ENCODE measurements at regions not wholly inside any gene's neighbourhood (a gene's known extent, or its start where the extent isn't known, plus 50 kb on each side); places are given as distances from the start of the nearest gene placed in this dataset.

DNA sequence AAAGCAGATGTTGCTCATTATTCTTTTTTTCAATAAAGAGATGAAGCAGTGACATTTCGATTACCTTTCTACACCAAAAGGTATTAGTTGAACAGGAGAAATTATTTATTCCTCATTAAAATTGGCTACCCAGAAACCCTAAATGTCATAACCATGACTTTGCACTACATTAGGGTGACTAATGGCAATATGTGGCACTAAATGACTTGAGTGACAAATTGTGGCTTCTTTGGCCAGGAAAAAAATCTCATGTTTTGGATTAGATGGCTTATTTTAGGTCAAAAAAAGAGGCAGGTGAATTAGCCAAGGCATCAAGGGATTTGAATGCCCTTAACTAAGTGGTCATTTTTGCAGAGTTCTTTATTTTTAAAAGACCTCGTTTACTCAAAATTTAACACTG lies 353.9 kb downstream of the NDFIP2 start:
- TF ChIP-seq, protein P1, sequence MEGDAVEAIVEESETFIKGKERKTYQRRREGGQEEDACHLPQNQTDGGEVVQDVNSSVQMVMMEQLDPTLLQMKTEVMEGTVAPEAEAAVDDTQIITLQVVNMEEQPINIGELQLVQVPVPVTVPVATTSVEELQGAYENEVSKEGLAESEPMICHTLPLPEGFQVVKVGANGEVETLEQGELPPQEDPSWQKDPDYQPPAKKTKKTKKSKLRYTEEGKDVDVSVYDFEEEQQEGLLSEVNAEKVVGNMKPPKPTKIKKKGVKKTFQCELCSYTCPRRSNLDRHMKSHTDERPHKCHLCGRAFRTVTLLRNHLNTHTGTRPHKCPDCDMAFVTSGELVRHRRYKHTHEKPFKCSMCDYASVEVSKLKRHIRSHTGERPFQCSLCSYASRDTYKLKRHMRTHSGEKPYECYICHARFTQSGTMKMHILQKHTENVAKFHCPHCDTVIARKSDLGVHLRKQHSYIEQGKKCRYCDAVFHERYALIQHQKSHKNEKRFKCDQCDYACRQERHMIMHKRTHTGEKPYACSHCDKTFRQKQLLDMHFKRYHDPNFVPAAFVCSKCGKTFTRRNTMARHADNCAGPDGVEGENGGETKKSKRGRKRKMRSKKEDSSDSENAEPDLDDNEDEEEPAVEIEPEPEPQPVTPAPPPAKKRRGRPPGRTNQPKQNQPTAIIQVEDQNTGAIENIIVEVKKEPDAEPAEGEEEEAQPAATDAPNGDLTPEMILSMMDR (IDR thresholded peaks at IDR 0.05; ENCODE audit: control extremely low read depth, extremely low read depth, low read depth, missing control alignments), result no peak
- CTCF ChIA-PET, result interaction anchor here (1.2 to 1.5 kb wide), 2 partner anchors 10 to 156 kb away, joined by 4 read pairs; no protein-coding TSS in a partner anchor
- no peak for DNase-seq (ENCODE audit: extremely low spot score)
- POLR2A ChIA-PET, result no interaction called here

DNA sequence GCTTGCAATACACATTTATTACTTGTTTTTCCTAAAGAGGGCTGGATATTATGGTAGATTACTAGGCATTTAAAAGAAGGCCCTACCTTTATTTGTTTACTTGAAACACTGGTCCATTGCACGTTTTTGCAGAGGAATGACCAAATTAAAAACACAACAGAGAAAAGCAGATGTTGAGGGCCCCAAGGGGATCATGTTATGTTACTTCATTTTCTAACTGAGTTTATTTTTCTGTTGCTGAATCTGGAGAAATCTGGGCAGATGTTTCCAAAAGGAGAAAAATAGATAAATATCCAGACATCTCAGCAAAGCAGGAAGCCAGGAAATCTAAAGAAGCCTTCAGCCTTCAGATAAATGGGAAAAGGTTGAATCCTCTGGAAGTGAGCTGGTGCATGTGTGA lies 353.0 kb downstream of the NDFIP2 start:
- TF ChIP-seq, protein P1 (IDR thresholded peaks at IDR 0.05; ENCODE audit: control extremely low read depth, extremely low read depth, low read depth, missing control alignments), result no peak
- ChIA-PET CTCF (interaction anchor here (0.8 to 1.5 kb wide), 2 partner anchors 60 to 155 kb away, joined by 3 to 4 read pairs; no protein-coding TSS in a partner anchor), POLR2A (no interaction called here)
- no peak for DNase-seq (ENCODE audit: extremely low spot score)

DNA sequence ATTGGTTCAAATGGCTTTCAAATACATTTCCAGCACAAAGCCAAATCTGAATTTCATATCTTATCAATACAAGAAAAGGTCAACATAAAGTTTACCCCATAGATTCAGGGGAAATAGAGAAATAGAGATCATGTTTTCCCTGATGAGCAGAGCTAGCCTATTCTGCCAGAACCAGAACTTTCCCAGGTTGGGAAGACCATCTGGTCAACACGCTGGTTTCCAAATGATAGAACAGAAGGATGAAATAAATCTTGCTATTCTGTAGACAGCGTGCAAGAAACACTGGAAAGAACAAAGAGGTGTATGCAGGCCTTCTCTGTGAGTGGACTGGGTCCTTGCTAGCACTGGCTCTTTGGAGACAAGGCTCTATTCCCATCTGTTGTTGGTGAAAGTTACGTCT lies 350.6 kb downstream of the NDFIP2 start:
- TF ChIP-seq, protein P1 (IDR thresholded peaks at IDR 0.05; ENCODE audit: control extremely low read depth, extremely low read depth, low read depth, missing control alignments), result no peak
- DNase-seq (ENCODE audit: extremely low spot score), result no peak
- ChIA-PET CTCF (no interaction called here), POLR2A (no interaction called here)

DNA sequence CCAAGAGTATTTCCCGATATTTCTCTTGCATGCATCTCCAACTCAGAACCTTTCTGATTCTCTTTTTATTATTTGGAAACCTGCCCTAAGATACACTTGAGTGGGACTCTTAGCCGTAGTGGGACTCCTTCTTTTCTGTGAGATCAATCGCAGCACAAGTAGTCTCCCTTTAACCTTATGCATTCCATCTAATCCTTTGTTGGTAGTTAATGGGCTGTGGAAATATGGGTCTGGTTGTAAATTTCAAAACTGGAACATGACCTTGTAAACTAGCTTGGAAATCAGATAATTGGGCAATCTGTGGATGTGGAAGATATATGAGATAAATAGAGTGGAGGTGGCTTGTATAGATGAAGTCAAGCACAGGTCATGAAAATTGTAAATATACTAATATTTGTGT lies 350.0 kb downstream of the NDFIP2 start:
- CTCF ChIA-PET, result no interaction called here
- POLR2A ChIA-PET, result no interaction called here
- TF ChIP-seq, protein P1 (IDR thresholded peaks at IDR 0.05; ENCODE audit: control extremely low read depth, extremely low read depth, low read depth, missing control alignments), result no peak
- no peak for DNase-seq (ENCODE audit: extremely low spot score)

DNA sequence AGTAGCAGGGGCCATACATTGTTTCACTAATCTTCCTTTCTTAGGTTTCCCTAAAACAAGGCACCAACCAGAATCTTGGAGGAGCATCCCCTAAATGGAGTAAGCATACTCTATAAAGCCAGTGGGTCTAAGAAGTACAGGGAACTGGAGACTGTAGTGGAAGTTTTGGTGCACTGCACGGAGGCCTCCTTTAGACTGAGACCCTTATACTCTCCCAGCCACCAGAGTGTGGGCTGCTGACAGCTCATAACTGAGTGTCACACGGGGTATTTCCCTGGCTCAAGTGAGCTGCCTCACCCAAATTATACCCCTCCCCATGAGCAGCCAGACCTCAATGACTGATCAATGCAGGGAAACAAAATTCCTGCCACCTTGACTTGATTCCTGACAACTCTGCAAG lies 349.5 kb downstream of the NDFIP2 start:
- DNase-seq (ENCODE audit: extremely low spot score), result no peak
- TF ChIP-seq, protein P1 (IDR thresholded peaks at IDR 0.05; ENCODE audit: control extremely low read depth, extremely low read depth, low read depth, missing control alignments), result no peak
- ChIA-PET CTCF (no interaction called here), POLR2A (no interaction called here)

DNA sequence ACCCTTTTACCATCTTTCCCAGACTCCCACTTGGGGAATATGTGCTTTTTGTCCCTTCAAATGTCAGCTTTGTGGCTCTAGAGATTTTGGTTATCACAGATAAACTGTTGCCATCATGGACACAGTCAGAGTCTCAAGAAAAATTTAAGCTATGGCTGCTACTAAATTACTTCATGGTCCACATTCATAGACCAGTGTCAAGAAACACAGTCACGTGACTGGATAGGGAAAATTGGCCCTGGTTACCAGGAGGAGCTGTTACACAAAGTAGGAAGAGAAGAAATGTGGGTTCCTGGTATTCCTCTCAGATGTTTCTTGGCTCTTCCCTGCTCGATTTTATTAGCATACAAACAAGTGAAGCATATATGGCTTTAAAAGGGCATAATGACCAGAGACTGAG lies 348.9 kb downstream of the NDFIP2 start:
- ChIA-PET CTCF (no interaction called here), POLR2A (no interaction called here)
- TF ChIP-seq, protein P1 (IDR thresholded peaks at IDR 0.05; ENCODE audit: control extremely low read depth, extremely low read depth, low read depth, missing control alignments), result no peak
- DNase-seq (ENCODE audit: extremely low spot score), result no peak

DNA sequence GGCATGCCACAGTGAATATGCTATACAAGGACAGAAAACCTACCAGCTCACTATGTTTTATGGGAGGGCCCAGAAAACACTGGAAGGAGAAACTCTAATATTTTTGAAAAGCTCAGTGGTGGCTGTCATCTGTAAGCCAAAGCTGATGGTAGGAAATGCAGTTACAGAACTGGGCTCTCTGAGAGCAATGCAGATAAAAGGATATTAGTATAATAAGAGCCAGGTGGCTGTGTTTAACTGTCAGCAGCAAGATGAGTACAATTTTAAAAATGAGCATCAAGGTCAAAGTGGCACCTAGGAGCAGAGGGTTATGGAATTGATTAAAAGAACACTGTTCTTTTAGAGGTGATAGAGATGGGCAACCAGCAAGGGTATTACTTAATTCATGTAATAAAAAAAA lies 345.0 kb downstream of the NDFIP2 start:
- TF ChIP-seq, protein P1 (IDR thresholded peaks at IDR 0.05; ENCODE audit: control extremely low read depth, extremely low read depth, low read depth, missing control alignments), result no peak
- CTCF ChIA-PET, result no interaction called here
- DNase-seq (ENCODE audit: extremely low spot score), result no peak
- POLR2A ChIA-PET, result no interaction called here
